LNCAP (cell line): ENCODE measurements at regions not wholly inside any gene's neighbourhood (a gene's known extent, or its start where the extent isn't known, plus 50 kb on each side); places are given as distances from the start of the nearest gene placed in this dataset.

Source experiments
- TF ChIP-seq, protein P1 (sequence below): fragments of 450-650 bp; IDR thresholded peaks from 2 replicates; pipeline ENCODE4 v1.5.1; 2017; ENCODE audit warnings: mild to moderate bottlenecking

DNA sequence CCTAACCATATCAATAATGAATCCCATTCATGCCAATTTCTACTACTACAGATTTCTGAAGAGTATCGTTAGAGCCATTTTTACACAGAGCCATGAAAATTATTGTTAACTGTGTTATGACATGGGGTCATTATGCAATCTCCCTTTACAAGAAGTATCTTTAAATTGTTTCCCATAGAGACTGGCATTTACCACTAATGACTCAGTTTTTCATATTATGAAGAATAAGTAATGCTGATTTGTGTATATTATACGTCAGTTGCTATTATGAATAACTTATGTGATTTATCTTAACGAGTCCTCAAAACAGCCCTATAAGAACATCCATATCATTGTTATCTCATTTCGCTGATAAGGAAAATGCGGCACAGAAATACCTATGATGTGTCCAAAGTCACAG is 173.8 kb downstream of the KCNJ2 start:
- TF ChIP-seq, protein P1, sequence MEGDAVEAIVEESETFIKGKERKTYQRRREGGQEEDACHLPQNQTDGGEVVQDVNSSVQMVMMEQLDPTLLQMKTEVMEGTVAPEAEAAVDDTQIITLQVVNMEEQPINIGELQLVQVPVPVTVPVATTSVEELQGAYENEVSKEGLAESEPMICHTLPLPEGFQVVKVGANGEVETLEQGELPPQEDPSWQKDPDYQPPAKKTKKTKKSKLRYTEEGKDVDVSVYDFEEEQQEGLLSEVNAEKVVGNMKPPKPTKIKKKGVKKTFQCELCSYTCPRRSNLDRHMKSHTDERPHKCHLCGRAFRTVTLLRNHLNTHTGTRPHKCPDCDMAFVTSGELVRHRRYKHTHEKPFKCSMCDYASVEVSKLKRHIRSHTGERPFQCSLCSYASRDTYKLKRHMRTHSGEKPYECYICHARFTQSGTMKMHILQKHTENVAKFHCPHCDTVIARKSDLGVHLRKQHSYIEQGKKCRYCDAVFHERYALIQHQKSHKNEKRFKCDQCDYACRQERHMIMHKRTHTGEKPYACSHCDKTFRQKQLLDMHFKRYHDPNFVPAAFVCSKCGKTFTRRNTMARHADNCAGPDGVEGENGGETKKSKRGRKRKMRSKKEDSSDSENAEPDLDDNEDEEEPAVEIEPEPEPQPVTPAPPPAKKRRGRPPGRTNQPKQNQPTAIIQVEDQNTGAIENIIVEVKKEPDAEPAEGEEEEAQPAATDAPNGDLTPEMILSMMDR: no peak

DNA sequence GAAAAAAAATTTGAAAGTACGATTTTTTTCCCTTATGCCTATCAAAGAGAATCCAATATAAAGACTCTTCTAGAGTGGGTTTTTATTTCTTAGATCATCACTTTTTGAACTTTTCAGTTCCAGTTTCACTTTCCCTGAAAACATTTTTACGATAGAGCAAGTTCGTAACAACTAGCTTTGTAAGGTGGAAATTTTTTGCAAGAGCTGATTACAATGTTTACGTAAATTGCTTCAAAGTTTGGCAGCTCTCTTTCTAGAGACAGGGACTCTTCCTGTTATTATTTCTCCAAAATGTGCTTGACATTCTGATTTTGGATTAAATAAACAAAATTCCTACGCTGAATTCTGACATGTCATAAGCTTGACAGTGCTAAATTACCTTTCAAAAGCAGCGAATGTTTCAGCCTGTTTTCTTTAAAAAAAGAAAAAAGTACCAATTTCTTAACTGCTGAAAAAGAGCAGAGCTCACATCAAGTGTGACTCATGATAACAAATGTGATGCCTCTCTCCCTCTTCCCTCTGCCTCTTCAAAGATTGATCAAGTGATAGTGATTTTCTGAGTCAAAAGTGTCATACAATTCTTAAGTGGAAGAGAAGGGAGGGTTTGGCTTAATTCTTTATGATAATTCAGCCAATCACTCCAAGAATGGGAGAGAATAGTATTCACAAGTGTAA is 175.2 kb downstream of the KCNJ2 start:
- TF ChIP-seq, protein P1: no peak

DNA sequence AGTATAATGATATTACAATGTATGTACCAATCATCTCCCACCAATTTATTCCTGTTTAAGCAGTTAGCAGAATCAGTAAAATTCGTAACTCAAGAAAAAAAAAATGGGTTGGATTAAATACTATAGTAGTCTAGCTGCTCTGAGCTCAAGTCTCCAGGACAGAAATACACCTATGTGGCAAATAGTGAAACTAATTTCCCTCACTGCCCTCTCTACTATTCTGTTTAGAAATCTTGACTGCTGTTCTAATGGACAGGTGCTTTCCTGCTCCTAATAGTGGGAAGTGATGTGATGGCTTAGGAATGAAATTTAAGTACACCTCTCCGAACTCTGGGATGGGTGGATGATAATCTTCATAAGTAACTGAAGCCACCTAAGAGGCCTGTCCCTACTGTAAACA is 175.7 kb downstream of the KCNJ2 start:
- TF ChIP-seq, protein P1: no peak

DNA sequence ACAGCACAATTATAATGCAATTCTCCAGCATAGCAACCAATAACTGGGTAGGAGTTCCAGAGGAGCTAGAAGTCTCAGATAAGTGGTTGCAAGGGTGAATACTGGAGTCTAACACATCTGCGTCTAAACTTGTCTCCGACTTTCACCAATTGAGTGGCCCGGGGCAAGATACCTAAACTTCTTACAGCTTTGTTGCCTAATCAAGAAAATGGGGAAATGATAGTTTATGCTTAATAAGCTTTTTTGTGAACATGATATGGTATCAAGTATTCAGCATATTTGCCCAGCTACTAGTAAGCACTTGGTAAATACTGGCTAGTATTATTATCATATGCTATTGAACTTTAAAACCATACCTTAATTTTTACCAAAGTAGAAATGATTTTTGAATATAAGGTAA is 183.5 kb downstream of the KCNJ2 start:
- TF ChIP-seq, protein P1: no peak

DNA sequence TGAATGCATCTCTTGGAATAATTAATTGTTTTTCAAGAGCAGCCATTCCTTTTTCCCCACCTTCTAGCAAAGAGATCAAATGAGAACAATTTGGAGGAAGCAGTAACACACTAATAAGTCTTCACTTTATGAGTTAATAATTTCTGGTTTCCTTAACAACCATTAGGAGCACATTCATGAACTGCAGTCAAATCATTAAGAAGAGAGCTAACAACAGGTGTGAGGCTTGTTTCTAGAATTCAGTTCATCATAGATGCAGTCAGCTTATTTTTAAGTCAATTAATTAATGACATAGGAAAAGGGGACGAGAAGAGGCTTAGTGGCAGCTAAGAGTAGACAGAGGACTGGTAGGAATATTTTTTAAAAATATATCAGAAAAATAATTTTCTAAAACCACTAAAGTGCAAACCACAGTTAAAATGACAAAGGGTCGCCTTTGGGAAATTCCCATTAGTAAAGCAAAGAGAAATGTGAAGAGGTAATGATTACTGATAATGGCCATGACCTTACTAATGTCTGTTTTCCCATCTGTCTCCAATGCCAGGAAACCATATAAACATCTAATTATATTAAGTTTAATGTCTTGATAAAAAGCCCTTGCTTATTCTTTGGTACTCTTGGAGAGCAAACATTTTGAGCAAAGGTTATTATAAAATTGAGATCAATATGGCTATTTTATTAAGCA is 184.2 kb downstream of the KCNJ2 start:
- TF ChIP-seq, protein P1: no peak

DNA sequence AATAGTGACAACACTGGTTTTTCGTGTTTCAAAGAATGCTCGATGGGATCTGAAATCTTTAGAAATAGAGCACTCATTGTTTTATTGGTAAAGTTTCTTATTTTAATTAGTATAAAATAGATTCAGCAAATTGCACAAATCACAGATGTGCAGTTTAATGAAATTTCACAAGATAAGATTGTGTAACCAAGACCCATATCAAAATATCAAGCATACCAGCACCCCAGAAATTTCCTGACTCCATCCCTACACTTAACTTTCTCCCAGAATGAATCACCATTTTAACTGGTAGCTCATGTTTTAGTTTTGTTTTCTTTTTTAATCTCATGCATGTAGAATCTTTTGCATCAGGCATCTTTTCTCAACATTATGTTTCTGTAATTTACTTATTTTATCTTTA is 185.9 kb downstream of the KCNJ2 start:
- TF ChIP-seq, protein P1: no peak

DNA sequence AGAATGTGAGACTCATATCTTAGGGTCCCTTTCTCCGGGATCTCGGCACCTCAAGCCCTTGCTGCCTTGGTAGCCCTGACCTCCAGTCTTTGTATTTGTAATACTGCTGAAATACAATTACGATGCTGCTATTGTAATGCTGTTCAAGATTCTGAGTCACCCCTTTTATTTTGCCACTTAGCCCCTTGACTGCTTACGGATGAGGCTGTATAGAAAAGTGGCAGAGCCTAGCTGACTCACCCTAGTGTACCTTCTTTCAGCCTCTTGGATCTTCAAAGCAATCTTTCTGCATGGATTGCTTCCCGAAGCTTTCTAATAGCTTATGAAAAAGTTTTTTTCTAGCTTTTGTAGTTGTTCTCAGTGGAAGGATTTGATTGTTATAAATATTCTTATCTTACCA is 187.9 kb downstream of the KCNJ2 start:
- TF ChIP-seq, protein P1: no peak
